GM12864 (cell line): ENCODE measurements at regions not wholly inside any gene's neighbourhood (a gene's known extent, or its start where the extent isn't known, plus 50 kb on each side); places are given as distances from the start of the nearest gene placed in this dataset.

ENCODE experiments used
- DNase-seq: peaks from one replicate; pipeline ENCODE4 v3.0.0-alpha.2; 2011; ENCODE audit warnings: low read depth
- H3K4me3 ChIP-seq: 2 replicates; pipeline ENCODE4 v1.5.1; 2011; ENCODE audit warnings: mild to moderate bottlenecking, low read depth, low read length, control low read depth
- CTCF ChIP-seq: IDR thresholded peaks from 2 replicates; pipeline ENCODE4 v1.5.1; 2011; ENCODE audit warnings: low read depth, mild to moderate bottlenecking, moderate library complexity, low read length, control low read depth, inconsistent platforms; ENCODE audit errors: missing control alignments

GRCh38 chr1:116320874-116321273 is 52.2 kb upstream of the ATP1A1 start:
- TF ChIP-seq CTCF: no peak
- no peak for DNase-seq
- no peak overlapping the region for H3K4me3 ChIP-seq

- DNase-seq: no peak
- TF ChIP-seq CTCF: no peak
- no peak overlapping the region for H3K4me3 ChIP-seq
Measured at GRCh38 chr1:116321766-116322175, 51.3 kb upstream of the ATP1A1 start.

- no peak for TF ChIP-seq CTCF
- no peak for DNase-seq
- H3K4me3 ChIP-seq: no peak overlapping the region
Measured at GRCh38 chr1:116322752-116323405, 50.2 kb upstream of the ATP1A1 start.
